ENCODE measurements at regions not wholly inside any gene's neighbourhood (a gene's known extent, or its start where the extent isn't known, plus 50 kb on each side); places are given as distances from the start of the nearest gene placed in this dataset.
"Not testable (repeated sequence)": the region's sequence is repeated elsewhere in the genome, so short reads cannot be mapped to it uniquely, and the experiment has no call there.

DNA sequence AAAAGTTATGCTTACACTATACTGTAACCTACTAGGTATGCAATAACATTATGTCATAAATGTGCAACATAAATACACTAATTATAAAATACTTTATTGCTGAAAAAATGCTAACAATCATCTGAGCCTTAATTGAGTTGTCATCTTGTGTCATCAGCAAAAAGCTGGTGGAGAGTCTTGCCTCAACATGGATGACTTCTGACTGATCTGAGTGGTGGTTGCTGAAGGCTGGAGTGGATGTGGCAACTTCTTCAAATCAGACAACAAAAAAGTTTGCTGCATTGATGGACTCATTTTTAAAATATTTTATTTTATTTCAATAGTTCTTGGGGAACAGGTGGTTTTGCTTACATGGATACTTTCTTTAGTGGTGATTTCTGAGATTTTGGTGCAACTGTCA lies 93.9 kb upstream of the AMN1 start:
- DNase-seq (ENCODE audit: low read depth, low spot score): no peak

DNA sequence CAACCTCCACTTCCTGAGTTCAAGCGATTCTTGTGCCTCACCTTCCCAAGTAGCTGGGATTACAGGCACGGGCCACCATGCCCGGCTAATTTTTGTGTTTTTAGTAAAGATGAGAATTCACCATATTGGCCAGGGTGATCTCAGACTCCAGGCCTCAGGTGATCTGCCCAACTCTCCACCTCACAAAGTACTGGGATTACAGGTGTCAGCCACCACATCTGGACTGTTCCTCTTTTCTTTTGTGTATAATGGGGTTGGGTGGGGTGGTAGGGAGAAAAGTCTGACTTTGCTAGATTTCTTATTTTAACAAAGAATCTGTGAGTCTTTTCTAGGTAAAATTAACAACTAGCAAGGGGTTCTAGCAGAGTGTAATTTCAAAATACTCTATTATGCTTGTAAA lies 92.7 kb upstream of the AMN1 start:
- no peak for DNase-seq (ENCODE audit: low read depth, low spot score)

DNA sequence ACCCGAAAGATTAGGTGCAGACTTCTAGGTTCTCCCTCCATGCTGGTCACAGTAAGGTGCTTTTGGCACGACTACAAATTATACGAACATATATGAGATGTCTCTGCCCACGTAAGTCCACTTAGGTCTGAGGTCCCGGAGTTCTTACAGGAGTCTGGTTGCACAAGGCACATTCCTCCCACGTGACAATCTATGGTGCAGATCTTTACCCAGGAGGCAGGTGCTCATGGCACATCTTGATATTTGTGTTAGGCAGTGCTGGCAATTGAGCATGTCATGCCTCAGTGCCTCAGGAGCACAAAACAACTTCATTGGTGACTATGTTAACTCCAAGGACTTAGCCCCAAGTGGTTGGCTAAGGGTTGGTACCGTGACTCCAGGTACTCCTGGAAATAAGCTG lies 92.0 kb upstream of the AMN1 start:
- DNase-seq (ENCODE audit: low read depth, low spot score): no peak

DNA sequence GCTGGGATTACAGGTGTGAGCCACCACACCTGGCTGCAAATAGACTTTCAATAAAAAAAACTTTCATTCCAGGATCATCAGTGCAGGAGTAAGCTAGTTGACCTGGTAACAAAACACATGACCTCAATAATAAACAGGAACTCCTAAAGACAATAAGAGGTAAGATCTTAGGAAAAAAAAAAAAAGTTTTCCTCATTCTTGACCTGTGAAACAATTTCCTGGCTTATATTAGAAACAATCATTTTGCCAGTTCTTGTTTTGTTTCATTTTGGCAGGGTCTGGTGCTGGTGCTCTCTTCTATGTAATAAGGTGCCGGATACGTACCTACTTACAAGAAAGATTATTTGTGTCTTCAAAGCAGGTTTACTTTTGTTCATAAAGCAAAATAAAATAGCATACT lies 90.6 kb upstream of the AMN1 start:
- DNase-seq (ENCODE audit: low read depth, low spot score): peak; percentile 61

DNA sequence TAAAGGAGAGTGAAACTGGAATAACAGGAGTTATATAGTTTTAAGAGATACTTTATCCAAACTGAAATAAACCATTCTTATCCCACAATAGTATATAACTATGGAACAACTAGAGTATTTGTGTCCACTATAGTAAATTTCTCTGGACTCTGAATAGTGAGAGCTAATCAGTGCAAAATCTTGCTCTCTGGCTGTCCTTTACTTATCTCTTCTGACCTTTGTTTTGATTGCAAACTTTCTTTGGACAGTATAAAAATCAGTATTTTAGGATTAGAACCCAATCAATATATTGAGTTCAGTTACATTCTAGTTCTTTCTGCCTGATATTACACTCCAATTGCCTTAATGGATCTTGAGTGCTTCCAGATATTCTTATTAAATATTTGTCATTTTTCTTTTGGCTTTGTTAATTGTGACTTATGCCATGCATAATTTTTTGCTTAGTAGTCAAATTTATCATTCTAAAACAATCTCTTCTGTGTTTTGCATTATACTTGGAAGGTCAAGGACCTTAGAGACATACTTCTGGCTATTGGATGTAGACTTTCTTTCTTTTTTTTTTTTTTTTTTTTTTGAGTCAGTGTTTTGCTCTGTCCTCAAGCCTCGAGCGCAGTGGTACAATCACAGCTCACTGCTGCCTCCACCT lies 89.9 kb upstream of the AMN1 start:
- no peak for DNase-seq (ENCODE audit: low read depth, low spot score)

DNA sequence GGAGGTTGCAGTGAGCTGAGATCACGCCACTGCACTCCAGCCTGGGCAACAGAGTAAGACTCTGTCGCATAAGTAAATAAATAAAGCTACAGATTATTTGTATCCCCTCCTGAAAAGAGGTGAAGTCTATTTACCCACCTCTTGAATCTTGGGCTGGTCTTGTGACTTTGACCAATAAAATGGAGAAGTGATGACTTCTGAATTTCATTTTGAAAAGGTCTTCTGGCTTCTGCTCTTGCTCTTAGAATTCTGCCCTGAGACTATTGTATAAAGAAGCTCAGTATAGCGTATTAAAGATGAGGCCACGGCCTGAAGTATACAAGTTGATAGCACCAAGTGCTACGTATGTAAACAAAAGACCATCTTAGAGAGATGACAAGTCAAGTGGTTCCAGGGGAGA lies 88.3 kb upstream of the AMN1 start:
- no peak for DNase-seq (ENCODE audit: low read depth, low spot score)

DNA sequence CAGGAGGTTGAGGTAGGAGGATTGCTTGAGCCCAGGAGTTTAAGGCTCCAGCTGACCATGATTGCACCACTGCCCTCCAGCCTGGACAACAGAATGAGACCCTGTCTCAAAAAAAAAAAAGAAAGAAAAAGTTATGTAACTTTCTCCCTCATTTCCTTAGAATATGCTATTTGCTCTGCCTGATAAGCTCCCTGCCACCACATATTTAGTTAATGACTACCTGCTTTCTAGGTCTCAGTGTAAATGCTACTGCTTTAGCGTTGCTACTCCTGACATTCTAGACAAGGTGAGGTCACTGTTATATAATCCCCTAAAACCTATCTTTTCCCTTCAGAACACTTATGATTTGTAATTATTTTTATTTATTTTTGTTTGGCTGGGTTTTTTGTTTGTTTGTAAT lies 86.3 kb upstream of the AMN1 start:
- no peak for DNase-seq (ENCODE audit: low read depth, low spot score)

DNA sequence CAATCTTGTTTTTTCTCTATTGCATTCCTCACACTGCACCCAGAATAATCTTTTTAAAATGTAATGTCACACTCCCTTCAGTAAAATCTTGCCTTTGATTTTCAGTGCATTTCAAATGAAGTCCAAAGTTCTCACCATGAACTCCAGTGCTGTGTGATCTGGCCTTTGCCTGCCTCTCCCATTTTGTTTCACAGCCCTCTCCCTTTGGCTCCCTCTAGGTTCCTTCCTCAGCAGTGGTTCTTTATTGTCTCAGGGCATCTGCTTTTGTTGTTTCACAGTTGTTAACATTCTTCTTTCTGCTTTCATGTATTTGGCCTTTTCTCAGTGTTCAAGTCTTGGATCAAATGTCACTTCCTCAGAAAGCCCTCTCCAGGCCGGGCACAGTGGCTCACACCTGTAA lies 84.5 kb upstream of the AMN1 start:
- DNase-seq (ENCODE audit: low read depth, low spot score): no peak

DNA sequence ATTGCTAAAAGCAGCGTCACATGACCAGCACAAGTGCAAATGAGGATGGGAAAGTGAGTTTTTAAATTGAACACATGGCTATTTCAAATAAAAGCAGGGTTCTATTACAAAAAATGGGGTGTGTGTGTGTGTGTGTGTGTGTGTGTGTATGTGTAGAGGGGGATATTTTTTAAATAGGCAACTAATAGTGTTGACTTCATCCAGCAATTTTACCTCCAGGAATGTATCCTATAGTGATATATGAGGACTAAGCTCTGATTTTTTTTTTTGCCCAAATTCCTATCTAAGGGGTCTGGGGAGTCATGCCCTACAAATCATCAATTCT lies 78.9 kb upstream of the AMN1 start:
- DNase-seq (ENCODE audit: low read depth, low spot score): no peak

DNA sequence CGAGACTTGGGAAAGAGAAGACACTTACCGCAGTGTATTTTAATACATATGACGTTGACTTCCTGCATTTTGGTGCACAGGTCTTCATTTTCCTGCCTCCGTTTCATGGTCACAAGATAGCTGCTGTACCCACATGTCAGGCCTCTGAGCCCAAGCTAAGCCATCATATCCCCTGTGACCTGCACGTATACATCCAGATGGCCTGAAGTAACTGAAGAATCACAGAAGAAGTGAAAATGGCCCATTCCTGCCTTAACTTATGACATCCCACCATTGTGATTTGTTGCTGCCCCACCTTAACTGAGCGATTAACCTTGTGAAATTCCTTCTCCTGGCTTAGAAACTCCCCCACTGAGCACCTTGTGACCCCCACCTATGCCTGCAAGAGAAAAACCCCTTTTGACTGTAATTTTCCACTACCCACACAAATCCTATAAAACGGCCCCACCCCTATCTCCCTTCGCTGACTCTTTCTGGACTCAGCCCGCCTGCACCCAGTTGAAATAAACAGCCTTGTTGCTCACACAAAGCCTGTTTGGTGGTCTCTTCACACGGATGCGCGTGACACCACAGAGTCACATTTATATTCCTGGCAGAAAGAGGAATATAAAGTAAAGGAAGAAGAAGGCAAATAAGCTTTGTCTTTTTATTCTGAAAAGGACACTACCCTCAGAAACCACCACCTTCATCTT lies 78.4 kb upstream of the AMN1 start:
- not testable (repeated sequence) for DNase-seq (ENCODE audit: low read depth, low spot score)

DNA sequence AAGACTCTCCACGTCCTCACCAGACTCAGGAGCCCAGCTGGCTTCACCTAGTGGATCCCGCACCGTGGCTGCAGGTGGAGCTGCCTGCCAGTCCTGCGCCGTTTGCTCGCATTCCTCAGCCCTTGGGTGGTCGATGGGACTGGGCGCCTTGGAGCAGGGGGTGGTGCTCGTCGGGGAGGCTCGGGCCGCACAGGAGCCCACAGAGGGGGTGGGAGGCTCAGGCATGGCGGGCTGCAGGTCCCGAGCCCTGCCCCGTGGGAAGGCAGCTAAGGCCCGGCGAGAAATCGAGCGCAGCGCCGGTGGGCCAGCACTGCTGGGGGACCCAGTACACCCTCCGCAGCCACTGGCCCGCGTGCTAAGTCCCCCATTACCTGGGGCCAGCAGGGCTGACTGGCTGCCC lies 76.9 kb upstream of the AMN1 start:
- DNase-seq (ENCODE audit: low read depth, low spot score): not testable (repeated sequence)

DNA sequence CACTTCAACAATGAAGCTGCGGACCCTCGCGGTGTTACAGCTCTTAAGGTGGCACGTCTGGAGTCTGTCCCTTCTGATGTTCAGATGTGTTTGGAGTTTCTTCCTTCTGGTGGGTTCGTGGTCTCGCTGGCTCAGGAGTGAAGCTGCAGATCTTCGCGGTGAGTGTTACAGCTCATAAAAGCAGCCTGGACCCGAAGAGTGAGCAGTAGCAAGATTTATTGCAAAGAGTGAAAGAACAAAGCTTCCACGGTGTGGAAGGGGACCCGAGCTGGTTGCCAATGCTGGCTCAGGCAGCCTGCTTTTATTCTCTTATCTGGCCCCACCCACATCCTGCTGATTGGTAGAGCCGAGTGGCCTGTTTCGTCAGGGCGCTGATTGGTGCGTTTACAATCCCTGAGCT lies 75.9 kb upstream of the AMN1 start:
- DNase-seq (ENCODE audit: low read depth, low spot score): not testable (repeated sequence)

DNA sequence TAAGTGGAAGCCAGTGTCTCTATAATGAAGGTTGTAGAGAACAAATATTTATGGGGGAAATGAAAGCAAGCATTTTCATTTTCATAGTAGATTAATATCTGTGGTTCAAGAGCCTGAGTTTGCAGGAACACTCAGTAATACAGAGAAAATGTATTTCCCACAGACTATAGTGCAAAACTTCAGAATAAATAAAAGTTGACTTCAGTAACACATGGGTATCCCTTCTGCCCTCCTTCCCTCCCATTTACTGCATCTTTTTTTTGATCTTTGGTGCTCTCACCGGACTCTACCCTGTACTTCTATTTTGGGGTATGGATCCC lies 75.3 kb upstream of the AMN1 start:
- no peak for DNase-seq (ENCODE audit: low read depth, low spot score)

DNA sequence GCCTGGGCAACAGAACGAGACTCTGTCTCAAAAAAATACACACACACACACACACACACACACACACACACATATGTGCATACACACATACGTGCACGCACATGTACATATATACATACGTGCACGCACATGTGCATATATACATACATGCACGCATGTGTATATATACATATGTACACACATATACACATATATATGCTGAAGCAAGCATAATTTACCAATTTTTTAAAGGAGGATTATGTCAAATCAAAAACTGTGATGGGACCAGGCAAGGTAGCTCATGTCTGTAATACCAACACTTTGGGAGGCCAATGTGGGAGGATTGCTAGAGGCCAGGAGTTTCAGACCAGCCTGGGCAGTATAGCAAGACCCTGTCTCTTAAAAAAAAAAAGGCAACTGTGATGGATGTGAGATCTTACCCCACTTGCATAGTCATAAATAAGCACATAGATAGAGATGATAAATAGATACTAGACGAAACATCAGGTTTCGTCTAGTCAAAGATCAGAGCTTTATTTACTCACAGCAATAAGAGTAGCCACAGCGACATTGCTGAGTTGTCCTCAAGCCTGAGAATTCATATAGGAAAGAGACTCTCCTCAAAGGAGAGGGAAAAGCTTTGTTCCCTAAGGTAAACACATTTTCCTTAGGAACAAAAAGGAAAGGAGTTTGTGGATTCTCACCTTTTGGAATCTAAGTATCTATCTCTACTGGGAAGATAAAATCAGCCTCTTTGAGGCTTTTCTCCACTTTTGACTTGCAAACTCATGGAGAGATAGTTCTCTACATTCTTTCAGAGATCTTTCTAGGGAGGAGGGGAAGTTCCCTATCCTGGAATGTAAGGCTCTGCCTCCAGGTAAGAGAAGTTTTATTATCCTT lies 74.7 kb upstream of the AMN1 start:
- DNase-seq (ENCODE audit: low read depth, low spot score): no peak

DNA sequence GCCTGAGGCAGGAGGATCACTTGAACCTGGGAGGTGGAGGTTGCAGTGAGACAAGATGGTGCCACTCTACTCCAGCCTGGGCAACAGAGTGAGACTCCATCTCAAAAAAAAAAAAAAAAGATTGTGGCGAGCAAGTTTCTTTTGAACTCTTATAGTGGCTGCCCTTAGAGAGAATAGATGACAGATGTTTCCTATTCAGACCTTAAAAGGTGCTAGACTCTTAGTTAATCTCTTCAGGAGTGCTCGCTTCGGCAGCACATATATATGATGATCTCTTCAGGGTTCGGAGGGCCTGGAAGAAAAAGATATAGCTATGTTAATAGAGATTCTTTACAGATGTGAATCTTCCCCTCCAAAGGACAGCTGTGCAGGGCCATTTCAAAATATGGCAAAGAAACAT lies 73.1 kb upstream of the AMN1 start:
- no peak for DNase-seq (ENCODE audit: low read depth, low spot score)

DNA sequence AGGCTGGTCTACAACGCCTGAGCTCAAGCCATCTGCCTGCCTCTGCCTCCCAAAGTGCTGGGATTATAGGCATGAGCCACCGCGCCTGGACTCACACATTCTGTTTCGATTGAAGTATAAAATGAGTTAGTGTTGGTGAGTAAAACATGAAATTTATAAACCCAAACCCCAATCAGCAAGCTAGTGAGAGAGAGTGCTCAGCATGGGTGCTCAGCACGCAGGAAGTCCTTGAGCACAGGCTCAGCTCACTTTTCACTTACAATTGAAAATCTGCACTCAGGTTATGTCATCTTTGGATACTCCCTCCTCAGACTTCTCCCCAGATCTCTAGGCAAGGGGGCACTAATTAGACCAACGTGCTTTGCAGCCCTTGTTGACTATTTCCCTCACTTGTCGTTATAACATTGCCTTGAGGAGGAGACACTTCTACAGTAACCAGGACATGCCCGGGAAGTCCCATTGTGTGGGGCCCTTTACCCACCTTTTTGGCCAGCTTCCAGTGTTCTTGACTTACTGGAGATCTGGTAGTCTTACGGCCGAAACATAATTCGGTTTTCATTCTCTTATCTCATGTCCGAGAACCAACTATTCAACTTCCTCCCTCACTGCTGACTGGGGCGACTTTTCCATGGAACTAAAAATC lies 68.5 kb upstream of the AMN1 start:
- no peak for DNase-seq (ENCODE audit: low read depth, low spot score)

DNA sequence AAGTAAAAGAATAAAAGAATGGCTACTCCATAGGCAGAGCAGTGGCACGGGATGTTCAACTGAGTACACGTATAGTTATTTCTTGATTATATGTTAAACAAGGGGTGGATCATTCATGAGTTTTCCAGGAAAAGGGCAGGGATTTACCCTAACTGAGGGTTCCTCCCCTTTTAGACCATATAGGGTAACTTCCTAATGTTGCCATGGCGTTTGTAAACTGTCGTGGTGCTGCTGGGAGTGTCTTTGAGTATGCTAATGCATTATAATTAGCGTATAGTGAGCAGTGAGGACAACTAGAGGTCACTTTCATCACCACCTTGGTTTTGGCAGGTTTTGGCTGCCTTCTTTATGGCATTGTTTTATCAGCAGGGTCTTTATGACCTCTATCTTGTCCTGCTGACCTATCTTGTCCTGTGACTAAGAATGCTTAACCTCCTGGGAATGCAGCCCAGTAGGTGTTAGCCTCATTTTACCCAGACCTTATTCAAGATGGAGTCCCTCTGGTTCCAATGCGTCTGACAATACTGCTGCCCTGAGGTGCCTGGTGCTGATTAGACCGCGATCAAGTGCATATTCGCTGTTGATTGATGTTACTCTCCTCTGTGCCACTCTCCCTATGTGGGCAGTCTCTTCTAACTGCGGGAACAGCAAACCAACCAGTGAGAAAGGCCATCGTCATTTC lies 67.6 kb upstream of the AMN1 start:
- DNase-seq (ENCODE audit: low read depth, low spot score): no peak

DNA sequence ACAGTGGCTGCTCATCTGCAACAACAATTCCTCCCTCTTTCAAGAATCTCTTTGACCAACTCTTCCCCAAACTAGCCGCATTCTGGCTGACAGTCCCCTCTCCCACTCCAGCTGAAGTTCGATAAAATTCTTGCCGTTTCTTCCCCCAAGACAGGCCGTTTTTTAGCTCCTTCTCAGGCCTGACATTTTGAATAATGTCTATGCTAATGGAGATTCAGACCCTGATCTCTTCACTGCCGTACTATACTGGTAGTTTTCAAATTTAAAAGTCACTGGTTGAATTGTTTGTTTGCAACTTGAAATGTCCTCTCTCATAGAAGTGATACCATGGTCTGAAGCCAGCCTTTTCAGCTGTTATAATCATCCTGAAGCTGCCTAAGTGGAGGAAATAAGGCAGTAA lies 65.9 kb upstream of the AMN1 start:
- no peak for DNase-seq (ENCODE audit: low read depth, low spot score)

DNA sequence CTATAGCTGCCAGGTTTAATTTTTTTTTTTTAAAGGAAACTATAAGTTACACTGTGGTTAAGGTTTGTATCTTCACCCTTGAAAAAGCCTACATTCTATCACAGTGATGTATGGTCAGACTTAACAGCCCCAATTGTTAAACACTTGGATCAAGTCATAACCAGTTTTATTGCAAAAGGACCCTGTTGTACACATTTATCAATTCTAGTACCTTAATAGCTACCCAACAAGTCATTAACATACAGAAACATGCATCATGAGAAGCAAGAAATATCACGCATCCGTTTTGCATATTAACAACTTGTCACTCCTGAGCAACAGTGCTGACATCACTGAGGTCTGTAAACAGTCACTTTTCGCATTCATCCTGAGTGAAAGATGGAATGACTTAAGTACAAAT lies 62.4 kb upstream of the AMN1 start:
- DNase-seq (ENCODE audit: low read depth, low spot score): not testable (repeated sequence)

DNA sequence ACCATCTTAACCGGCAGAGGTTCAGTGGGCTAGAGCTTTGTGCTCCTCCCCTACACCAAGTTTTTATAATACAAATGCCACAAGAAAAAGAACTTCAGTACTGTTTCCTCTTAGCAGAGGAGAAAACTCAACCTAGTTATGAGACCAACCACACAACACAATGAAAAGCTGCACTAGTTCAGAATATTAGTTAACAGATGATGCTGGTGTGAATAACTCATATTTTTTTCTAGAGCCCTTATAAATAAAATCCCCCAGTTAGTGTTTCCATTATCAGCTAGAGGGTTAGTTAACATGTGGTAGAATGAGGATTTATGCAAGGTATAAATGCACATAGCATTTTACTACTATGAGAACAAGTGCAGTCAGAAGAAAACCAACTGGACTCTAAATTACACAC lies 61.9 kb upstream of the AMN1 start:
- DNase-seq (ENCODE audit: low read depth, low spot score): no peak

DNA sequence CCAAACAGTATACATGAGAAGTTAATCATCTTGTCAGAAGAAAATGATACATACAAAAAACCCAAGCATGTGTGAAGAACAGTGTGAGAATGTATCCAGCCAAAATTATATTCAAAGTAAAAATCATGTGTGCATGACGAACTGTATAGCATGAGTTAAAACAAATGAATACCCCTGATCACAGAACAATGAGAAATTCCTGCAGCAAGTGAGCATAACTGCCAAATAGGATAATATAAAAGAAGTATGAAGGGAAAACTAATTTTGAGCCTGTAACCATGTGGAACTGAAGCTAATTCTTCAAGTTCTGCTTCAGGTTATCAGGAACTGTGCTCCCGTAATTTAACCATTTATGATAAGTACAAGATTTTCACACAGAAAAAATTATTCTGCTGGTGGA lies 56.5 kb upstream of the AMN1 start:
- no peak for DNase-seq (ENCODE audit: low read depth, low spot score)

Measured in pulmonary artery endothelial cell (primary cell).